ENCODE measurements at regions not wholly inside any gene's neighbourhood (a gene's known extent, or its start where the extent isn't known, plus 50 kb on each side); places are given as distances from the start of the nearest gene placed in this dataset.

DNA sequence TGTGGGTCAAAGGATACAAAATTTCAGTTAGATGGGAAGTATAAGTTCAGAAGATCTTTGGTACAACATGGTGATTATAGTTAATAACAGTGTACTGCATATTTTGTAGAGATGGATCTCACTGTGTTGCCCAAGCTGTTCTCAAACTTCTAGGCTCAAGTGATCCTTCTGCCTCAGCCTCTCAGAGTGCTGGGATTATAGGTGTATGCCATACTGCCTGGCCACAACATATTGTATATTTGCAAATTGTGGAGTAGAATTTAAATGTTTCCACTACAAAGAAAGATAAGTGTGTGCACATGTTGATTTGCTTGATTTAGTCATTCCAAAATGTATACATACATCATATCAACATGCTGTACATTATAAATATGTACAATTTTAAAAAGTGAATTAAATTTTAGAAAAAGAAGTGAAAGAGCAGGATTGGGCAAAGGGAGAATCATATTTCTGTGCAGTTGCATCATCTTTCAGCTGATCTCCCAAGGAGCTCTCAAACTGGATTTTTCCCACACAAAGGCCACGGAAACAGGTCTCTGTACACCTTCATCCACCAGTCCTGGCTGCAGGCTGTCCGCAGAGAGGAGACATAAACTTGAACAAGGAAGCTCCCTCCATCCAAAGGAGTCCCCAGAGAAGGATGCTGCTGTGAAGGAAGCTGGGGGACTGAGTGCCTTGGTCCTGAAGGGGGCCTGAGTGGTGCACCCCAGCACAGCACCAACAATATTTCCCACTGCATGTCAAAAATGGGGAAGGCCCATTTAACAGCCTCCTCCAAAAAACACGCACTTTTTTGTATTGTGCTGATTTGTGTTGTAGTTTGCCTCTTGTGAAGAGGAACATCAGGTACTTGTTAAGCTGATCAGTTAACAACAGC is 217.1 kb upstream of the GHITM start:
- no peak overlapping the region for H3K4me3 ChIP-seq (ENCODE audit: low read length, poor library complexity, severe bottlenecking)
- H3K27me3 ChIP-seq (ENCODE audit: insufficient read depth, low read length, poor library complexity, severe bottlenecking) = no peaks in the 10 kb centered on the region
- H3K9ac ChIP-seq (ENCODE audit: low read depth, low read length, poor library complexity, severe bottlenecking) = no peak overlapping the region
- H3K36me3 ChIP-seq (ENCODE audit: insufficient read depth, low read length) = no peaks in the 10 kb centered on the region
- H3K9me3 ChIP-seq (ENCODE audit: insufficient read depth, low read depth, low read length) = no peaks in the 10 kb centered on the region
- no peak overlapping the region for H3K4me2 ChIP-seq (ENCODE audit: low read depth, low read length, poor library complexity, severe bottlenecking)
- no peaks in the 10 kb centered on the region for H3K79me2 ChIP-seq (ENCODE audit: insufficient read depth, low read length)
- no peaks in the 10 kb centered on the region for H3K9me2 ChIP-seq (replicated peaks; ENCODE audit: low read depth, low read length)
- no peaks in the 10 kb centered on the region for H3F3A ChIP-seq (ENCODE audit: low read depth)
- H4K20me1 ChIP-seq (ENCODE audit: insufficient read depth, low read length, poor library complexity, severe bottlenecking) = no peaks in the 10 kb centered on the region
- H2AFZ ChIP-seq (ENCODE audit: low read length) = no peak overlapping the region
- no peaks in the 10 kb centered on the region for H3K4me1 ChIP-seq (ENCODE audit: insufficient read depth, low read length, poor library complexity, severe bottlenecking)
- TF ChIP-seq, protein P1, sequence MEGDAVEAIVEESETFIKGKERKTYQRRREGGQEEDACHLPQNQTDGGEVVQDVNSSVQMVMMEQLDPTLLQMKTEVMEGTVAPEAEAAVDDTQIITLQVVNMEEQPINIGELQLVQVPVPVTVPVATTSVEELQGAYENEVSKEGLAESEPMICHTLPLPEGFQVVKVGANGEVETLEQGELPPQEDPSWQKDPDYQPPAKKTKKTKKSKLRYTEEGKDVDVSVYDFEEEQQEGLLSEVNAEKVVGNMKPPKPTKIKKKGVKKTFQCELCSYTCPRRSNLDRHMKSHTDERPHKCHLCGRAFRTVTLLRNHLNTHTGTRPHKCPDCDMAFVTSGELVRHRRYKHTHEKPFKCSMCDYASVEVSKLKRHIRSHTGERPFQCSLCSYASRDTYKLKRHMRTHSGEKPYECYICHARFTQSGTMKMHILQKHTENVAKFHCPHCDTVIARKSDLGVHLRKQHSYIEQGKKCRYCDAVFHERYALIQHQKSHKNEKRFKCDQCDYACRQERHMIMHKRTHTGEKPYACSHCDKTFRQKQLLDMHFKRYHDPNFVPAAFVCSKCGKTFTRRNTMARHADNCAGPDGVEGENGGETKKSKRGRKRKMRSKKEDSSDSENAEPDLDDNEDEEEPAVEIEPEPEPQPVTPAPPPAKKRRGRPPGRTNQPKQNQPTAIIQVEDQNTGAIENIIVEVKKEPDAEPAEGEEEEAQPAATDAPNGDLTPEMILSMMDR (conservative IDR thresholded peaks at IDR 0.05; ENCODE audit: low read length) = no peak
- TF ChIP-seq EZH2phosphoT487 (IDR thresholded peaks at IDR 0.05; ENCODE audit: borderline replicate concordance) = no peak

DNA sequence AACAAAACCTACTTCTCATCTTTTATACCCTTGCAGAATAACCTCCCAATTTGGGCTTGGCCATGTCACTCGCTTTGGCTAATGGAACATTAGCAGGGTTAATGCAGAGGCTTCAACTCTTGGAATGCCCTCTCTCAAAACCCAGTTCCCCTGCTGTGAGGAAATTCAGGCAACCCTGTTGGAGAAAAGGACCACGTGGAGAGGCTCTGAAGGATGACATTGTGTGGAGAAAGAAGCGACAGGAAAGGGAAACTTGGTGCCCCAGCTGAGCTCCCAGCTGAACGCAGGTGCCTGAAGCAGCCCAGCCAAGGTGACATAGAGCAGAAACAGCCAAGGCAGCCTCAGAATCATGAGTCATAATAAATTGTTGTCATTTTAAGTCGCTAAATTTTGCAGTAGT is 214.2 kb upstream of the GHITM start:
- Histone ChIP-seq H3K9me3 (ENCODE audit: insufficient read depth, low read depth, low read length) (no peaks in the 10 kb centered on the region), H3K4me1 (ENCODE audit: insufficient read depth, low read length, poor library complexity, severe bottlenecking) (no peaks in the 10 kb centered on the region), H3K4me3 (ENCODE audit: low read length, poor library complexity, severe bottlenecking) (no peak overlapping the region), H2AFZ (ENCODE audit: low read length) (no peak overlapping the region), H3K79me2 (ENCODE audit: insufficient read depth, low read length) (no peaks in the 10 kb centered on the region), H3K36me3 (ENCODE audit: insufficient read depth, low read length) (no peaks in the 10 kb centered on the region), H3K4me2 (ENCODE audit: low read depth, low read length, poor library complexity, severe bottlenecking) (no peak overlapping the region), H3K9me2 (replicated peaks; ENCODE audit: low read depth, low read length) (no peaks in the 10 kb centered on the region), H4K20me1 (ENCODE audit: insufficient read depth, low read length, poor library complexity, severe bottlenecking) (no peaks in the 10 kb centered on the region), H3K27me3 (ENCODE audit: insufficient read depth, low read length, poor library complexity, severe bottlenecking) (no peaks in the 10 kb centered on the region), H3K9ac (ENCODE audit: low read depth, low read length, poor library complexity, severe bottlenecking) (no peak overlapping the region), H3F3A (ENCODE audit: low read depth) (no peaks in the 10 kb centered on the region)
- no peak for TF ChIP-seq EZH2phosphoT487 (IDR thresholded peaks at IDR 0.05; ENCODE audit: borderline replicate concordance)
- TF ChIP-seq, protein P1 (conservative IDR thresholded peaks at IDR 0.05; ENCODE audit: low read length) = no peak

DNA sequence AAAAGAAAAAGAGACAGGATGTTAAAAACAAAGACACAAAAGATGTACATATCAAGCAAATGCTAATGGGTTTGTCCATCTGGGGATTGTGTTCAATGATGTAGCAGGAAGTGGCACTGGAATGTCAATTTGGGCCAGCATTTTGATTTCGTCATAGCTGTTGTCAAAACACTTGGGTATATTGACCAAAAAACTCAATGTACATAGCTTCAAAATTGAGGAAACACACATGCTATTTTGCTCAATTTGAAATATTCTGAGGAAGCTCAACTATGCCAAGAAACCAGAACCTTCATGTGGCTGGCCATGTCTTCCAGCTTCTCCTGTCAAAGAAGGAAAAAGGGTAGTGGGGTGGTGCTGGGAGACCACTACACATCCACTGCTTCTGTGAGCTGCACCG is 212.7 kb upstream of the GHITM start:
- Histone ChIP-seq H2AFZ (ENCODE audit: low read length) (no peak overlapping the region), H3K4me2 (ENCODE audit: low read depth, low read length, poor library complexity, severe bottlenecking) (no peak overlapping the region), H3K9me2 (replicated peaks; ENCODE audit: low read depth, low read length) (no peaks in the 10 kb centered on the region), H3K79me2 (ENCODE audit: insufficient read depth, low read length) (no peaks in the 10 kb centered on the region), H3K36me3 (ENCODE audit: insufficient read depth, low read length) (no peaks in the 10 kb centered on the region), H3K27me3 (ENCODE audit: insufficient read depth, low read length, poor library complexity, severe bottlenecking) (no peaks in the 10 kb centered on the region), H3K9me3 (ENCODE audit: insufficient read depth, low read depth, low read length) (no peaks in the 10 kb centered on the region), H3F3A (ENCODE audit: low read depth) (no peaks in the 10 kb centered on the region), H3K4me3 (ENCODE audit: low read length, poor library complexity, severe bottlenecking) (no peak overlapping the region), H4K20me1 (ENCODE audit: insufficient read depth, low read length, poor library complexity, severe bottlenecking) (no peaks in the 10 kb centered on the region), H3K9ac (ENCODE audit: low read depth, low read length, poor library complexity, severe bottlenecking) (no peak overlapping the region), H3K4me1 (ENCODE audit: insufficient read depth, low read length, poor library complexity, severe bottlenecking) (no peaks in the 10 kb centered on the region)
- TF ChIP-seq, protein P1 (conservative IDR thresholded peaks at IDR 0.05; ENCODE audit: low read length) = no peak
- no peak for TF ChIP-seq EZH2phosphoT487 (IDR thresholded peaks at IDR 0.05; ENCODE audit: borderline replicate concordance)

Measured in Loucy (cell line).